H1 (cell line): ENCODE measurements at regions not wholly inside any gene's neighbourhood (a gene's known extent, or its start where the extent isn't known, plus 50 kb on each side); places are given as distances from the start of the nearest gene placed in this dataset.
"Not testable (repeated sequence)": the region's sequence is repeated elsewhere in the genome, so short reads cannot be mapped to it uniquely, and the experiment has no call there.

ENCODE experiments used
- CTCF ChIA-PET: fragments of 300-600 bp; sonication (Branson Sonifier 250); formaldehyde crosslinking; loops from one replicate; lab custom pipeline; 2021; ENCODE audit not compliant: partially characterized antibody; lab: Charles Lee
- POLR2A ChIA-PET: fragments of 300-600 bp; sonication (Branson Sonifier 250); formaldehyde crosslinking; loops from one replicate; lab custom pipeline; 2021; ENCODE audit warnings: inconsistent platforms; ENCODE audit not compliant: partially characterized antibody; lab: Charles Lee
- DNase-seq, 2 experiments: peaks; one replicate each; pipeline versions ENCODE4 v3.0.0 to v3.0.0-alpha.2; 2010 to 2022; ENCODE audit warnings: low spot score in 2 of 2, low read depth in 1 of 2, mixed read lengths in 1 of 2
- FAIRE-seq: peaks from 2 replicates; lab custom pipeline; 2011; peaks lifted over from hg19 to GRCh38; lab: Jason Lieb, UNC
- H2AFZ ChIP-seq: 2 replicates; pipeline ENCODE4 v1.8.1; 2012; ENCODE audit warnings: low read length, inconsistent platforms
- H2AK5ac ChIP-seq: 2 replicates; pipeline ENCODE4 v1.6.1; 2013; ENCODE audit warnings: low read depth, low read length
- H2BK120ac ChIP-seq: replicated peaks from 2 replicates; pipeline ENCODE3; 2013; ENCODE audit warnings: low read depth, low read length, inconsistent platforms
- H2BK12ac ChIP-seq: 2 replicates; pipeline ENCODE4 v1.6.1; 2013; ENCODE audit warnings: low read depth, low read length
- H2BK15ac ChIP-seq: 2 replicates; pipeline ENCODE4 v1.6.1; 2013; ENCODE audit warnings: low read length
- H2BK20ac ChIP-seq: 2 replicates; pipeline ENCODE4 v1.6.1; 2013; ENCODE audit warnings: low read length
- H2BK5ac ChIP-seq: 2 replicates; pipeline ENCODE4 v1.6.1; 2013; ENCODE audit warnings: low read depth, low read length
- H3K14ac ChIP-seq: 2 replicates; pipeline ENCODE4 v1.6.1; 2013; ENCODE audit warnings: inconsistent platforms; ENCODE audit not compliant: insufficient read length
- H3K18ac ChIP-seq: 2 replicates; pipeline ENCODE4 v1.6.1; 2013; ENCODE audit warnings: low read length; ENCODE audit errors: extremely low read depth
- H3K23ac ChIP-seq: 2 replicates; pipeline ENCODE4 v1.6.1; 2013; ENCODE audit warnings: inconsistent platforms; ENCODE audit not compliant: insufficient read length
- H3K23me2 ChIP-seq: 2 replicates; pipeline ENCODE4 v1.6.1; 2013; ENCODE audit warnings: low read depth, low read length
- H3K27ac ChIP-seq: 2 replicates; pipeline ENCODE4 v1.6.1; 2011; ENCODE audit warnings: low read depth, low read length, inconsistent platforms
- H3K27me3 ChIP-seq, 4 experiments: replicated peaks in 1 of 4; 1 replicate in 1 of 4; 2 replicates in 3 of 4; pipeline versions ENCODE4 v1.6.1 to v1.8.1; 2011 to 2013; ENCODE audit warnings: low read length in 3 of 4, mild to moderate bottlenecking in 3 of 4, inconsistent platforms in 2 of 4, mixed read lengths in 2 of 4, moderate library complexity in 1 of 4; ENCODE audit not compliant: control insufficient read depth in 3 of 4, insufficient read depth in 3 of 4; ENCODE audit errors: extremely low read depth in 1 of 4
- H3K36me3 ChIP-seq, 4 experiments: 2 replicates each; pipeline versions ENCODE4 v1.6.1 to v1.8.1; 2011 to 2013; ENCODE audit warnings: mild to moderate bottlenecking in 4 of 4, low read length in 3 of 4, moderate library complexity in 2 of 4, control low read depth in 1 of 4, inconsistent platforms in 1 of 4; ENCODE audit not compliant: insufficient read depth in 4 of 4, control insufficient read depth in 2 of 4
- H3K4ac ChIP-seq: replicated peaks from 2 replicates; pipeline ENCODE3; 2013; ENCODE audit warnings: low read length, low read depth, mixed read lengths, inconsistent platforms; ENCODE audit not compliant: insufficient read length
- H3K4me1 ChIP-seq, 4 experiments: replicated peaks in 1 of 4; 1 replicate in 1 of 4; 2 replicates in 3 of 4; pipeline versions ENCODE4 v1.6.1 to v1.8.1; 2011 to 2013; ENCODE audit warnings: low read length in 3 of 4, inconsistent platforms in 2 of 4, mixed read lengths in 1 of 4; ENCODE audit not compliant: insufficient read depth in 4 of 4, control insufficient read depth in 3 of 4
- H3K4me2 ChIP-seq, 2 experiments: 2 replicates each; pipeline versions ENCODE4 v1.6.1 to v1.8.1; 2011 to 2013; ENCODE audit warnings: low read depth in 2 of 2, low read length in 2 of 2, control low read depth in 1 of 2, inconsistent platforms in 1 of 2, mild to moderate bottlenecking in 1 of 2; ENCODE audit not compliant: insufficient read depth in 1 of 2
- H3K4me3 ChIP-seq, 4 experiments: fragments of 200-600, 300-600 bp in 1 of 4; sonication (generic), shearing (Covaris generic), sonication (Bioruptor Twin) in 1 of 4; 2 replicates each; pipeline versions ENCODE4 v1.5.1 to v1.8.1; 2011 to 2016; ENCODE audit warnings: low read length in 4 of 4, low read depth in 3 of 4, control low read depth in 2 of 4, inconsistent platforms in 2 of 4, mild to moderate bottlenecking in 2 of 4, mixed read lengths in 1 of 4, moderate library complexity in 1 of 4; ENCODE audit not compliant: insufficient read depth in 2 of 4; ENCODE audit errors: extremely low read depth in 1 of 4
- H3K56ac ChIP-seq: replicated peaks from 2 replicates; pipeline ENCODE3; 2013; ENCODE audit warnings: low read depth, mild to moderate bottlenecking, mixed read lengths, low read length, inconsistent platforms; ENCODE audit not compliant: insufficient read length
- H3K79me1 ChIP-seq: 2 replicates; pipeline ENCODE4 v1.6.1; 2013; ENCODE audit warnings: low read depth, low read length, control low read depth
- H3K79me2 ChIP-seq, 2 experiments: 2 replicates each; pipeline versions ENCODE4 v1.6.1 to v1.8.1; 2012 to 2013; ENCODE audit warnings: low read length in 2 of 2, mild to moderate bottlenecking in 2 of 2, inconsistent platforms in 1 of 2; ENCODE audit not compliant: insufficient read depth in 2 of 2, control insufficient read depth in 1 of 2
- H3K9ac ChIP-seq, 4 experiments: replicated peaks in 1 of 4; 1 replicate in 1 of 4; 2 replicates in 3 of 4; pipeline versions ENCODE4 v1.6.1 to v1.8.1; 2011 to 2013; ENCODE audit warnings: low read depth in 3 of 4, low read length in 3 of 4, control low read depth in 2 of 4, mild to moderate bottlenecking in 2 of 4, moderate library complexity in 2 of 4, inconsistent platforms in 1 of 4; ENCODE audit errors: extremely low read depth in 1 of 4
- H3K9me3 ChIP-seq, 2 experiments: 2 replicates each; pipeline versions ENCODE4 v1.6.1 to v1.8.1; 2012 to 2013; ENCODE audit warnings: mild to moderate bottlenecking in 2 of 2, moderate library complexity in 2 of 2, control low read depth in 1 of 2, inconsistent platforms in 1 of 2, low read depth in 1 of 2, low read length in 1 of 2, mixed read lengths in 1 of 2; ENCODE audit not compliant: insufficient read depth in 2 of 2
- H4K20me1 ChIP-seq, 2 experiments: replicated peaks in 1 of 2; 2 replicates each; pipeline versions ENCODE3 to v1.8.1; 2011 to 2013; ENCODE audit warnings: inconsistent platforms in 2 of 2, low read length in 2 of 2, mild to moderate bottlenecking in 1 of 2; ENCODE audit not compliant: insufficient read depth in 2 of 2, control insufficient read depth in 1 of 2
- H4K5ac ChIP-seq: 2 replicates; pipeline ENCODE4 v1.6.1; 2013; ENCODE audit warnings: low read length, low read depth, mixed read lengths, inconsistent platforms; ENCODE audit not compliant: insufficient read length
- H4K8ac ChIP-seq: 2 replicates; pipeline ENCODE4 v1.8.0; 2013; ENCODE audit warnings: mild to moderate bottlenecking, moderate library complexity, low read length, inconsistent platforms; ENCODE audit not compliant: insufficient read depth; ENCODE audit errors: extremely low read depth
- H4K91ac ChIP-seq: replicated peaks from 2 replicates; pipeline ENCODE3; 2013; ENCODE audit warnings: low read length, mixed read lengths, inconsistent platforms; ENCODE audit not compliant: insufficient read length
- CBX5 ChIP-seq: fragments of 300-800, 300-1000 bp; sonication (generic); IDR thresholded peaks from 2 replicates; pipeline ENCODE4 v1.7.1; 2016; ENCODE audit warnings: antibody characterized with exemption, low read length, low read depth
- GABPA ChIP-seq: IDR thresholded peaks from 2 replicates; pipeline ENCODE4 v1.6.1; 2011; ENCODE audit warnings: mild to moderate bottlenecking, low read length, moderate library complexity, borderline replicate concordance; ENCODE audit not compliant: insufficient read depth
- MAFK ChIP-seq: IDR thresholded peaks from 2 replicates; pipeline ENCODE4 v1.6.1; 2012; ENCODE audit warnings: low read depth, mild to moderate bottlenecking, improper control_type of control experiment, low read length
- POLR2A ChIP-seq, 2 experiments: IDR thresholded peaks; 1 replicate in 1 of 2; 2 replicates in 1 of 2; pipeline ENCODE4 v1.6.1; 2011; ENCODE audit warnings: low read depth in 2 of 2, low read length in 2 of 2, mild to moderate bottlenecking in 2 of 2; ENCODE audit errors: control extremely low read depth in 1 of 2
- TEAD4 ChIP-seq: IDR thresholded peaks from 2 replicates; pipeline ENCODE4 v1.6.1; 2012; ENCODE audit warnings: low read depth, low read length, inconsistent platforms, mixed read lengths
- WGBS, 2 experiments: shearing (Covaris generic) in 1 of 2; methylation state at CpG; one replicate each; pipeline versions ENCODE4 v1.1.6 to v1.1.7; 2013 to 2015; ENCODE audit warnings: low lambda C conversion rate in 2 of 2, mixed read lengths in 2 of 2, inconsistent platforms in 1 of 2, low coverage in 1 of 2, missing lambda C conversion rate in 1 of 2; ENCODE audit not compliant: insufficient replicate concordance in 2 of 2, insufficient coverage in 1 of 2, insufficient read length in 1 of 2; ENCODE audit errors: extremely low coverage in 1 of 2, missing lambda C conversion rate in 1 of 2; 5-methylcytosine and 5-hydroxymethylcytosine counted together
- TF ChIP-seq, protein P1 (sequence below): IDR thresholded peaks from 2 replicates; pipeline ENCODE4 v1.6.1; 2011; ENCODE audit warnings: low read length, improper control_type of control experiment

DNA sequence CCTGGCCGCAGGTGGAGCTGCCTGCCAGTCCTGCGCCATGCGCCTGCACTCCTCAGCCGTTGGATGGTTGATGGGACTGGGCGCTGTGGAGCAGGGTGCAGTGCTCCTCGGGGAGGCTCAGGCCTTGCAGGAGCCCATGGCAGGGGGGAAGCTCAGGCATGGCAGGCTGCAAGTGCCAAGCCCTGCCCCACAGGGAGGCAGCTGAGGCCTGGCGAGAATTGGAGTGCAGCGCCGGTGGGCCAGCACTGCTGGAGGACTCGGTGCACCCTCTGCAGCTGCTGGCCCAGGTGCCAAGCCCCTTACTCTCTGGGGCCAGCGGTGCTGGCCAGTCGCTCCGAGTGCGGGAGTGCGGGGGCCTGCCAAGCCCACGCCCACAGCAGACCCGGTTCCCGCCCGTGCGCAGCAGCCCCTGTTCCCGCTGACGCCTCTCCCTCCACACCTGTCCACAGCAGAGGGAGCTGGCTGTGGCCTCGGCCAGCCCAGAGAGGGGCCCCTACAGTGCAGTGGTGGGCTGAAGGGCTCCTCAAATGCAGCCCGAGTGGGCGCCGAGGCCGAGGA is 275.9 kb upstream of the FRG1 start (continued):
- TF ChIP-seq, protein P1, sequence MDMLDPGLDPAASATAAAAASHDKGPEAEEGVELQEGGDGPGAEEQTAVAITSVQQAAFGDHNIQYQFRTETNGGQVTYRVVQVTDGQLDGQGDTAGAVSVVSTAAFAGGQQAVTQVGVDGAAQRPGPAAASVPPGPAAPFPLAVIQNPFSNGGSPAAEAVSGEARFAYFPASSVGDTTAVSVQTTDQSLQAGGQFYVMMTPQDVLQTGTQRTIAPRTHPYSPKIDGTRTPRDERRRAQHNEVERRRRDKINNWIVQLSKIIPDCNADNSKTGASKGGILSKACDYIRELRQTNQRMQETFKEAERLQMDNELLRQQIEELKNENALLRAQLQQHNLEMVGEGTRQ, result no peak
- TF ChIP-seq POLR2A (IDR thresholded peaks at IDR 0.05; ENCODE audit: control extremely low read depth in 1 of 2, low read depth in 2 of 2, low read length in 2 of 2), result no peak
- no peak for TF ChIP-seq MAFK
- TF ChIP-seq GABPA, result no peak
- no peak for TF ChIP-seq TEAD4
- no peak for TF ChIP-seq CBX5

DNA sequence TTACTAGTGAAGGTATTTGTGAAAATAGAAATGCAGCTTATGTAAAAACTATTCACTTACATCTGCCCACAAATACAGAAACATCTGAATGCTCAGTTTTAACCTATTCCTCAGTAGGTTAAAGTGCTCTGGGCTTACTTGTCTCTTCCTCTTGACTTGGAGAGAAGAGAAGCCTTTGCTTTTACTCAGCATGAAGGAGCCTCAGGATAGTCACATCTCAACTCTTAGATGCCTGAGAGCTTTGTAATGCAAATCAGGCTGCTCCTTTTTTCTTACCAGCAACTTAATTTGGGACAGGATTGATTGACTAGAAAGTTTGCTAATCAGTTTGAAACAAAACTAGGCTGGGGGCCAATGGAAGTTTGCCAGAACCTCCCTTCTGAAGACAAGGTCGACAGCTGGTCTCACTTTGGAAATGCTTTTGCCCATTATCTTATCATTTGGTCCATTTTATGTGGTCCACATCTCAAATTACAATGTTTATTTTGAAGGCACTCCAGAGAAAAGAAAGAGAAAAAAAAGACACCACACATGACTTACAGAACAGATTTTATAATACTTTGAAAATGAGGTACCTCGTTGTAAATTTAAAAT is 274.9 kb upstream of the FRG1 start:
- H3K27me3 ChIP-seq, H3K79me2 ChIP-seq, H3K9ac ChIP-seq, H3K23ac ChIP-seq, H3K4me1 ChIP-seq, H2BK120ac ChIP-seq, H2AFZ ChIP-seq, H3K18ac ChIP-seq, H3K4me3 ChIP-seq, H4K91ac ChIP-seq, H4K5ac ChIP-seq, H4K8ac ChIP-seq, H3K9me3 ChIP-seq, H3K56ac ChIP-seq, H2BK5ac ChIP-seq, H3K4ac ChIP-seq, H2BK15ac ChIP-seq, H2BK12ac ChIP-seq, H2BK20ac ChIP-seq, H3K27ac ChIP-seq, H3K23me2 ChIP-seq, CTCF ChIA-PET, H4K20me1 ChIP-seq, H3K14ac ChIP-seq, FAIRE-seq, H2AK5ac ChIP-seq, H3K4me2 ChIP-seq, DNase-seq, POLR2A ChIA-PET, H3K36me3 ChIP-seq, H3K79me1 ChIP-seq: not testable (repeated sequence)
- 79% methylated on average over 2 of the region's 2 CpGs; no CpG with 5 or more reads in 1 of the 2 experiments for WGBS, 2 experiments
